Osteoblast (primary cell): ENCODE measurements at regions not wholly inside any gene's neighbourhood (a gene's known extent, or its start where the extent isn't known, plus 50 kb on each side); places are given as distances from the start of the nearest gene placed in this dataset.

Experiments used
- DNase-seq: peaks from one replicate; pipeline ENCODE4 v3.0.0; 2011; ENCODE audit warnings: low spot score, mixed read lengths; ENCODE audit not compliant: insufficient read length; ENCODE audit errors: missing footprints
- H2AFZ ChIP-seq: 2 replicates; pipeline ENCODE4 v1.6.0; 2011; ENCODE audit warnings: mild to moderate bottlenecking, low read length
- H3K27ac ChIP-seq: 2 replicates; pipeline ENCODE4 v1.5.1; 2011; ENCODE audit warnings: mild to moderate bottlenecking, low read depth, low read length, moderate library complexity
- H3K27me3 ChIP-seq: 2 replicates; pipeline ENCODE4 v1.6.0; 2012; ENCODE audit warnings: mild to moderate bottlenecking, control low read depth, inconsistent platforms, low read length, moderate library complexity; ENCODE audit not compliant: insufficient read depth
- H3K36me3 ChIP-seq: 2 replicates; pipeline ENCODE4 v1.5.1; 2011; ENCODE audit warnings: mild to moderate bottlenecking, low read length, control low read depth, moderate library complexity; ENCODE audit not compliant: insufficient read depth
- H3K4me1 ChIP-seq: 2 replicates; pipeline ENCODE4 v1.5.1; 2011; ENCODE audit warnings: mild to moderate bottlenecking, low read length, control low read depth, moderate library complexity; ENCODE audit not compliant: insufficient read depth
- H3K4me2 ChIP-seq: 2 replicates; pipeline ENCODE4 v1.6.0; 2011; ENCODE audit warnings: mild to moderate bottlenecking, low read length; ENCODE audit not compliant: insufficient read depth
- H3K4me3 ChIP-seq: fragments of 200-600 bp; sonication (generic); 3 replicates; pipeline ENCODE4 v1.5.1; 2012; ENCODE audit warnings: mild to moderate bottlenecking, low read length, inconsistent platforms; ENCODE audit not compliant: insufficient read depth
- H3K79me2 ChIP-seq: 2 replicates; pipeline ENCODE4 v1.6.0; 2012; ENCODE audit warnings: mild to moderate bottlenecking, low read length, control low read depth, inconsistent platforms; ENCODE audit not compliant: insufficient read depth
- H3K9me3 ChIP-seq: 2 replicates; pipeline ENCODE4 v1.5.1; 2011; ENCODE audit warnings: low read depth, low read length, control low read depth
- H4K20me1 ChIP-seq: 2 replicates; pipeline ENCODE4 v1.6.0; 2012; ENCODE audit warnings: mild to moderate bottlenecking, low read length, control low read depth; ENCODE audit not compliant: insufficient read depth
- TF ChIP-seq, protein P1 (sequence below): IDR thresholded peaks from 2 replicates; pipeline ENCODE4 v1.5.1; 2011; ENCODE audit warnings: mild to moderate bottlenecking, low read depth, low read length, moderate library complexity; ENCODE audit errors: extremely low read depth

DNA sequence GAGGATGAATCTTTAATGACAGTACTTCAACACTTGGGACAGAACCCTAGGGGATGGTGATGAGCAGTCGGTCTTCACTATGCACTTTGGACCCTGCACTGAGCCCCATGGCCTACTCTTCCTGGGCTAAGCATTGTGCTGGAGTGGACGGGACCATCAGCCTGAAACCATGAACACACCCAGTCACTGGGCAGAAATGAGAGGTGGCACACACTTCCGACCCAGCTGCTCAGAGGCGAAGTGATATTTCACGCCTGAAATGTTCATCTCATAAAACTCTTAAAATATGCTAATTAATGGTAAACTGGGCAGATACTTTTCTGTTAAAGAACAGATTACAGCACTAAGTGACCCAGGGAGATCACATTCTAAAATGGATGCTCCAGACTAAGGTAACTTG is 150.3 kb upstream of the NDUFV2 start:
- H3K4me2 ChIP-seq = no peak overlapping the region
- DNase-seq = no peak
- H4K20me1 ChIP-seq = no peaks in the 10 kb centered on the region
- H3K27me3 ChIP-seq = no peaks in the 10 kb centered on the region
- no peak overlapping the region for H3K27ac ChIP-seq
- H3K36me3 ChIP-seq = no peaks in the 10 kb centered on the region
- no peaks in the 10 kb centered on the region for H3K79me2 ChIP-seq
- no peak overlapping the region for H2AFZ ChIP-seq
- TF ChIP-seq, protein P1, sequence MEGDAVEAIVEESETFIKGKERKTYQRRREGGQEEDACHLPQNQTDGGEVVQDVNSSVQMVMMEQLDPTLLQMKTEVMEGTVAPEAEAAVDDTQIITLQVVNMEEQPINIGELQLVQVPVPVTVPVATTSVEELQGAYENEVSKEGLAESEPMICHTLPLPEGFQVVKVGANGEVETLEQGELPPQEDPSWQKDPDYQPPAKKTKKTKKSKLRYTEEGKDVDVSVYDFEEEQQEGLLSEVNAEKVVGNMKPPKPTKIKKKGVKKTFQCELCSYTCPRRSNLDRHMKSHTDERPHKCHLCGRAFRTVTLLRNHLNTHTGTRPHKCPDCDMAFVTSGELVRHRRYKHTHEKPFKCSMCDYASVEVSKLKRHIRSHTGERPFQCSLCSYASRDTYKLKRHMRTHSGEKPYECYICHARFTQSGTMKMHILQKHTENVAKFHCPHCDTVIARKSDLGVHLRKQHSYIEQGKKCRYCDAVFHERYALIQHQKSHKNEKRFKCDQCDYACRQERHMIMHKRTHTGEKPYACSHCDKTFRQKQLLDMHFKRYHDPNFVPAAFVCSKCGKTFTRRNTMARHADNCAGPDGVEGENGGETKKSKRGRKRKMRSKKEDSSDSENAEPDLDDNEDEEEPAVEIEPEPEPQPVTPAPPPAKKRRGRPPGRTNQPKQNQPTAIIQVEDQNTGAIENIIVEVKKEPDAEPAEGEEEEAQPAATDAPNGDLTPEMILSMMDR = no peak
- no peaks in the 10 kb centered on the region for H3K9me3 ChIP-seq
- no peak overlapping the region for H3K4me3 ChIP-seq
- peaks cover 20% of the 10 kb centered on the region for H3K4me1 ChIP-seq

GRCh38 chr18:8952769-8953760 is 149.4 kb upstream of the NDUFV2 start:
- Histone ChIP-seq H3K4me3 (no peak overlapping the region), H3K79me2 (no peaks in the 10 kb centered on the region), H2AFZ (no peak overlapping the region), H4K20me1 (no peaks in the 10 kb centered on the region), H3K36me3 (no peaks in the 10 kb centered on the region), H3K4me2 (no peak overlapping the region), H3K4me1 (peaks cover 15% of the 10 kb centered on the region), H3K27me3 (no peaks in the 10 kb centered on the region), H3K9me3 (no peaks in the 10 kb centered on the region), H3K27ac (no peak overlapping the region)
- TF ChIP-seq, protein P1 = no peak
- peak; percentile 92 for DNase-seq

GRCh38 chr18:8957731-8958130 is 144.8 kb upstream of the NDUFV2 start:
- peaks cover 12% of the 10 kb centered on the region for H3K4me1 ChIP-seq
- no peaks in the 10 kb centered on the region for H3K36me3 ChIP-seq
- H3K27ac ChIP-seq = no peak overlapping the region
- no peaks in the 10 kb centered on the region for H3K9me3 ChIP-seq
- TF ChIP-seq, protein P1 = no peak
- no peak overlapping the region for H2AFZ ChIP-seq
- no peak overlapping the region for H3K4me3 ChIP-seq
- no peaks in the 10 kb centered on the region for H3K27me3 ChIP-seq
- DNase-seq = no peak
- no peaks in the 10 kb centered on the region for H3K79me2 ChIP-seq
- no peaks in the 10 kb centered on the region for H4K20me1 ChIP-seq
- no peak overlapping the region for H3K4me2 ChIP-seq

DNA sequence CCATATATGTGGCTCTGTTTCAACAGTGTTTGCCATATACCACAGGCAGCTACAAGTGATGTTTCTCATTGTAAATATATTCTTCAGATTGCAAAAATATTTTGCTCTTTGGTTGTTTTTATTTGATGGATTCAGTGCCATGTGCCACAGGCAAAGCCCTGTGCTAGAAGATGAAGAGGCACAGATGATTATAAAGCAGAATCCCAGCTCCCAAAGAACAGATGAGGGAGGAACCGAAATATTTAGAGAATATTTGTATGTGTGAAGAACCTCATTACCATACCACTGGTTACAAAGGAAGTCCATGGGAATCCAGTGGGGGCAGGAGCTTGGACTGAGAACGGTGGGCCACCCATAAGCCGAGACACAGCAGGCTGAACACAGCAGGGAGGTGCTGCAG is 143.8 kb upstream of the NDUFV2 start:
- no peak overlapping the region for H3K4me2 ChIP-seq
- no peaks in the 10 kb centered on the region for H3K36me3 ChIP-seq
- H2AFZ ChIP-seq = no peak overlapping the region
- H3K27ac ChIP-seq = no peak overlapping the region
- TF ChIP-seq, protein P1 = no peak
- H3K4me1 ChIP-seq = peaks cover 12% of the 10 kb centered on the region
- no peaks in the 10 kb centered on the region for H3K79me2 ChIP-seq
- H4K20me1 ChIP-seq = no peaks in the 10 kb centered on the region
- no peak for DNase-seq
- no peak overlapping the region for H3K4me3 ChIP-seq
- no peaks in the 10 kb centered on the region for H3K9me3 ChIP-seq
- no peaks in the 10 kb centered on the region for H3K27me3 ChIP-seq
